ENCODE measurements at regions not wholly inside any gene's neighbourhood (a gene's known extent, or its start where the extent isn't known, plus 50 kb on each side); places are given as distances from the start of the nearest gene placed in this dataset.

DNA sequence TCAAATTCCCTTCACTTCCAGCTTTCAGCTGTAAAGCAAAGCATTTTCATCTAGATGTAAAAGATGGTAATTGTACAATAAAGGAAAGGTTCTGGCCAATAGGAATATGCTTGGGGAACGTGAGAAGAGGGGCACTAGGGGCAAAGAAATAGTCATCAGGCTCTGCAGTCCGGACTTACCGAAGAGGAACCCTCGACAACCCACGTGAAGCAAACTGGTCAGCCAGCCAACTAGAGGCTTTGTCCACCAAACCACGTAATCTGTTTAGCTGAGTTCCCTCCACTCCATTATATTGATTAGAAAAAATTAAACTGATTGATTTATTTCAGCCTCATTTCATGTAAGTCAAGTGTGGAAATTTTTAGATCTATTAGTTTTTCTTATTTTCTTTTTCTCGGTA is 300.4 kb upstream of the FANCL start:
- no peak overlapping the region for H3K27ac Mint-ChIP-seq
- no peak for DNase-seq (ENCODE audit: low spot score in 2 of 2, unreplicated experiment in 2 of 2)
- H3K4me1 Mint-ChIP-seq = peaks cover 30% of the 10 kb centered on the region
- no peaks in the 10 kb centered on the region for H3K9me3 Mint-ChIP-seq
- H3K27me3 Mint-ChIP-seq (ENCODE audit: low read depth) = no peaks in the 10 kb centered on the region
- H3K4me3 Mint-ChIP-seq = no peak overlapping the region
- H3K36me3 Mint-ChIP-seq = no peaks in the 10 kb centered on the region
- TF ChIP-seq, protein P1, sequence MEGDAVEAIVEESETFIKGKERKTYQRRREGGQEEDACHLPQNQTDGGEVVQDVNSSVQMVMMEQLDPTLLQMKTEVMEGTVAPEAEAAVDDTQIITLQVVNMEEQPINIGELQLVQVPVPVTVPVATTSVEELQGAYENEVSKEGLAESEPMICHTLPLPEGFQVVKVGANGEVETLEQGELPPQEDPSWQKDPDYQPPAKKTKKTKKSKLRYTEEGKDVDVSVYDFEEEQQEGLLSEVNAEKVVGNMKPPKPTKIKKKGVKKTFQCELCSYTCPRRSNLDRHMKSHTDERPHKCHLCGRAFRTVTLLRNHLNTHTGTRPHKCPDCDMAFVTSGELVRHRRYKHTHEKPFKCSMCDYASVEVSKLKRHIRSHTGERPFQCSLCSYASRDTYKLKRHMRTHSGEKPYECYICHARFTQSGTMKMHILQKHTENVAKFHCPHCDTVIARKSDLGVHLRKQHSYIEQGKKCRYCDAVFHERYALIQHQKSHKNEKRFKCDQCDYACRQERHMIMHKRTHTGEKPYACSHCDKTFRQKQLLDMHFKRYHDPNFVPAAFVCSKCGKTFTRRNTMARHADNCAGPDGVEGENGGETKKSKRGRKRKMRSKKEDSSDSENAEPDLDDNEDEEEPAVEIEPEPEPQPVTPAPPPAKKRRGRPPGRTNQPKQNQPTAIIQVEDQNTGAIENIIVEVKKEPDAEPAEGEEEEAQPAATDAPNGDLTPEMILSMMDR (IDR thresholded peaks at IDR 0.05; ENCODE audit: unreplicated experiment) = no peak

DNA sequence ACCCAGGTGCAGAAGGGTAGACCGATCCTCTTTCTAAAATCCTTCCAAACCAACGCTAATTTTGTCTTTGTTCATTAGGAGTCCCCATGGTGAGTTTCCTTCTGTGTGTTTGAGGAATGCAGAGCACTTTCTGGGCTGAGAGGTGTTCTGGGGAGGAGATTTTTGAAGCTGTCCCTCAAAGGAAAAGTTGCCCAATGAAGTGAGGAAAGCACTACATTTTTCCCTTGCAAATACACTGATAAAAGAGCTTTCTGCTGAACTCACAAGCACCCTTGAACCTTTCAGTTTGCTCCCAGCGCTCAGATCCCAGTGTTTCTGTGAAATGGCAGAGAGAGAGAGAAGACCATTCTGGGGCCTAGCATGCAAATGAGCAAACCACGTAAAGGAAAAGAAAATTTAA is 299.6 kb upstream of the FANCL start:
- no peaks in the 10 kb centered on the region for H3K9me3 Mint-ChIP-seq

DNA sequence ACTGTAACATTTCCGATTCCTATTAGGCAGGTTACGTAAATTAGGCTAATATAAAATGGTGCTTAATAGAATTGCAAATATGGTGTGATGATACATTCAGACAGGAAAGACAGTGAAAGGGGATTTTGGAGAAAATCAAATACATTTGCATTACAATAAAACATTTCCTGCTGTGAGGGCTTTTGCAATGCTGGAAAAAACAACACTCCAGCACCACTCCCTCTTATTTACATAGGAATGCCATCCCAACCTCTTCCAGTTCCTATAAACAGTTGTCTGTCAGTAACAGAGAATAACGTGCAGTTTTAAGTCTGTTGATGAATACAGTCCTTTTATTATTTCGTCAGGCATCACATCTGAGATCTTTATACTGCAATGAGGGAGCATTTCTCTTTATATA is 298.8 kb upstream of the FANCL start:
- peaks cover 43% of the 10 kb centered on the region for H3K4me1 Mint-ChIP-seq
- H3K36me3 Mint-ChIP-seq = no peaks in the 10 kb centered on the region
- DNase-seq (ENCODE audit: low spot score in 2 of 2, unreplicated experiment in 2 of 2) = no peak
- H3K4me3 Mint-ChIP-seq = no peak overlapping the region
- TF ChIP-seq, protein P1 (IDR thresholded peaks at IDR 0.05; ENCODE audit: unreplicated experiment) = no peak
- H3K9me3 Mint-ChIP-seq = no peaks in the 10 kb centered on the region
- no peaks in the 10 kb centered on the region for H3K27me3 Mint-ChIP-seq (ENCODE audit: low read depth)
- no peak overlapping the region for H3K27ac Mint-ChIP-seq

More for the DNA sequence above, 299.6 kb upstream of the FANCL start:
- Mint-ChIP-seq H3K27me3 (ENCODE audit: low read depth) (no peaks in the 10 kb centered on the region), H3K27ac (peak overlapping the region; percentile 4), H3K4me3 (no peak overlapping the region), H3K36me3 (no peaks in the 10 kb centered on the region), H3K4me1 (peaks cover 38% of the 10 kb centered on the region)
- TF ChIP-seq, protein P1 (IDR thresholded peaks at IDR 0.05; ENCODE audit: unreplicated experiment) = no peak
- DNase-seq (ENCODE audit: low spot score in 2 of 2, unreplicated experiment in 2 of 2) = no peak

DNA sequence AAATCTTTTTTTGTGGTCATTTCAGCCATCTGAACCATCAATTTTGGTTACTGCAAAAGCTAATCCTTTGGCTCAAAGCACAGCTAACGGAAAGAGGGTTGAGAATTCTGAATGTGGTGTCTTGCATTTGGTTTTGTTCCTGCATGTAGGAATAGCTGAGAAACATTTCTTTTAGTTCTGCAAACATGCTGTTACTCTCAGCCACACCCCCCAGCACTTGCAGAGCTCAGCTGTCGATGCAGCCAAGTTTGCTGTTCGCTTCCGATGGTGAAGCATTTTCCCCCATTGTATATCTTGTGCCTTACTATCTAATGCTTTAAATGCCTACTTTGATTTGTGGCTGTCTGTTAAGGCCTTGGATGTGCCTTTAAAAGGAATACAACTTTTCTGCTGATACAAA is 294.9 kb upstream of the FANCL start:
- no peaks in the 10 kb centered on the region for H3K36me3 Mint-ChIP-seq
- TF ChIP-seq, protein P1 (IDR thresholded peaks at IDR 0.05; ENCODE audit: unreplicated experiment) = no peak
- H3K27ac Mint-ChIP-seq = no peak overlapping the region
- no peaks in the 10 kb centered on the region for H3K27me3 Mint-ChIP-seq (ENCODE audit: low read depth)
- DNase-seq (ENCODE audit: low spot score in 2 of 2, unreplicated experiment in 2 of 2) = no peak
- H3K4me1 Mint-ChIP-seq = peaks cover 39% of the 10 kb centered on the region
- no peaks in the 10 kb centered on the region for H3K9me3 Mint-ChIP-seq
- H3K4me3 Mint-ChIP-seq = no peak overlapping the region

DNA sequence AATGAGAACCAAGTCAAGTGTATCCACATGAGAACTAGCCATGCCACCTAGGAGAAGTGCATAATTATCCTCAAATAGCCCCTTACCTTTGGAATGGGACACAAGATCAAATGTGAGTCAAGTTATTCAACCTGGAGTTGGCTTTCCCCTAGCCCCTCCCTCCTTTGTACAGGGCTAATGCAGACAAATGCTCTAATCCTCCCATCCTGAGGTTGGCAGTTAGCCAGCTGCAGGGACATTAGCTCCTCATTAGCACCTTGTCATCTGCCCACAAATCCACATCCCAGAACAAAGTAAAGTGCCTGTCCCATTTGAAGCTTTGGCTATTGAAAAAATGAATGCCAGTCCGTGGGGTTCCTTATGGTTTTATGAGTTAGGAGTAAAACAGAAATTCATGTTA is 294.1 kb upstream of the FANCL start:
- no peak overlapping the region for H3K4me3 Mint-ChIP-seq
- H3K27ac Mint-ChIP-seq = no peak overlapping the region

More for the DNA sequence above, 294.1 kb upstream of the FANCL start:
- Mint-ChIP-seq H3K4me1 (peaks cover 31% of the 10 kb centered on the region), H3K36me3 (no peaks in the 10 kb centered on the region), H3K9me3 (no peaks in the 10 kb centered on the region), H3K27me3 (ENCODE audit: low read depth) (no peaks in the 10 kb centered on the region)
- no peak for DNase-seq (ENCODE audit: low spot score in 2 of 2, unreplicated experiment in 2 of 2)
- TF ChIP-seq, protein P1 (IDR thresholded peaks at IDR 0.05; ENCODE audit: unreplicated experiment) = no peak

All from mesothelial cell of epicardium (in vitro differentiated cells).